Vagina (tissue), 2 donors: ENCODE measurements at regions not wholly inside any gene's neighbourhood (a gene's known extent, or its start where the extent isn't known, plus 50 kb on each side); places are given as distances from the start of the nearest gene placed in this dataset.

ENCODE experiments used
- DNase-seq, 2 donors: peaks; one replicate each; pipeline ENCODE4 v3.0.0-alpha.2; 2017; ENCODE audit errors: extremely low spot score in 2 of 2
- H3K27ac ChIP-seq: fragments of 200-600 bp; sonication (generic); one replicate; pipeline ENCODE4 v1.5.1; 2019
- H3K27me3 ChIP-seq: fragments of 200-600 bp; sonication (generic); one replicate; pipeline ENCODE4 v1.5.1; 2019
- H3K36me3 ChIP-seq, 2 donors: fragments of 200-600 bp; sonication (generic); one replicate each; pipeline ENCODE4 v1.5.1; 2017 to 2019
- H3K4me1 ChIP-seq: fragments of 200-600 bp; sonication (generic); one replicate; pipeline ENCODE4 v1.5.1; 2019
- H3K4me3 ChIP-seq, 2 donors: fragments of 200-600 bp; sonication (generic); 1 replicate in 1 of 2; 2 replicates in 1 of 2; pipeline ENCODE4 v1.5.1; 2016 to 2019
- H3K9me3 ChIP-seq: fragments of 200-600 bp; sonication (generic); one replicate; pipeline ENCODE4 v1.5.1; 2019
- POLR2A ChIP-seq, 2 donors: fragments of 450-650 bp; IDR thresholded peaks; one replicate each; pipeline ENCODE4 v1.6.1; 2017; ENCODE audit warnings: antibody characterized with exemption in 2 of 2, mild to moderate bottlenecking in 2 of 2, moderate library complexity in 2 of 2
- POLR2AphosphoS5 ChIP-seq, 2 donors: sonication (generic); formaldehyde crosslinking; IDR thresholded peaks; one replicate each; pipeline ENCODE4 v1.9.0; 2017; ENCODE audit warnings: antibody characterized with exemption in 2 of 2, mild to moderate bottlenecking in 2 of 2, low read depth in 1 of 2; ENCODE audit not compliant: insufficient read depth in 1 of 2
- intact Hi-C: fragments of 100-400 bp; cut with DNase I; formaldehyde crosslinking; loops from one replicate; pipeline ENCODE4 v1.15.1; 2023
- TF ChIP-seq, protein P1 (sequence below), 3 experiments: fragments of 450-650 bp in 2 of 3; fragments of 200-600 bp in 1 of 3; sonication (generic) in 1 of 3; IDR thresholded peaks; one replicate each; pipeline ENCODE4 v1.5.1; 2017 to 2019; ENCODE audit warnings: antibody characterized with exemption in 3 of 3, mild to moderate bottlenecking in 2 of 3, moderate library complexity in 2 of 3

DNA sequence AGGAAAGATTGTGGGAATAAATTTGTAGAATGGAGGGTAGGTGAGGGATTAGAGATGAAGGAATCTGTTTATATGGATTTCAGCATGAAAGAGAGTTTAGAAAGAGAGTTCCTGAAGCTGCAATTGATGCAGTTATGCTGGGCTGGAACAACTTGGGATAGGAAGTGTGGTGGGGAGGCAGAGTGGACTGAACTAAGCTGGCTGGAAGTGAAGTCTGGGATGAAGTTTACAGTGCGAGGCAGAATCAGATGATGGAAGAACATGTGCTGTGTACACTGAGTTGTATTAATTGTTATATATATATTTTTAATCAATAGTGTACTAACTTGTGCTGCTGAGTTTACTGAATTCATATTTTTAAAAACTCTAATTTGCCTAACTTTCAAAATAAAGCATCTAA lies 461.9 kb downstream of the SPRY1 start:
- peaks cover 5% of the 10 kb centered on the region for H3K4me1 ChIP-seq
- no peak for DNase-seq
- TF ChIP-seq, protein P1, sequence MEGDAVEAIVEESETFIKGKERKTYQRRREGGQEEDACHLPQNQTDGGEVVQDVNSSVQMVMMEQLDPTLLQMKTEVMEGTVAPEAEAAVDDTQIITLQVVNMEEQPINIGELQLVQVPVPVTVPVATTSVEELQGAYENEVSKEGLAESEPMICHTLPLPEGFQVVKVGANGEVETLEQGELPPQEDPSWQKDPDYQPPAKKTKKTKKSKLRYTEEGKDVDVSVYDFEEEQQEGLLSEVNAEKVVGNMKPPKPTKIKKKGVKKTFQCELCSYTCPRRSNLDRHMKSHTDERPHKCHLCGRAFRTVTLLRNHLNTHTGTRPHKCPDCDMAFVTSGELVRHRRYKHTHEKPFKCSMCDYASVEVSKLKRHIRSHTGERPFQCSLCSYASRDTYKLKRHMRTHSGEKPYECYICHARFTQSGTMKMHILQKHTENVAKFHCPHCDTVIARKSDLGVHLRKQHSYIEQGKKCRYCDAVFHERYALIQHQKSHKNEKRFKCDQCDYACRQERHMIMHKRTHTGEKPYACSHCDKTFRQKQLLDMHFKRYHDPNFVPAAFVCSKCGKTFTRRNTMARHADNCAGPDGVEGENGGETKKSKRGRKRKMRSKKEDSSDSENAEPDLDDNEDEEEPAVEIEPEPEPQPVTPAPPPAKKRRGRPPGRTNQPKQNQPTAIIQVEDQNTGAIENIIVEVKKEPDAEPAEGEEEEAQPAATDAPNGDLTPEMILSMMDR (IDR thresholded peaks at IDR 0.05), result no peak
- TF ChIP-seq POLR2A (IDR thresholded peaks at IDR 0.05), result no peak
- H3K27ac ChIP-seq, result no peak overlapping the region
- no peaks in the 10 kb centered on the region for H3K9me3 ChIP-seq
- no peaks in the 10 kb centered on the region for H3K36me3 ChIP-seq
- no peak overlapping the region for H3K4me3 ChIP-seq
- no peaks in the 10 kb centered on the region for H3K27me3 ChIP-seq
- intact Hi-C loops, result no loop called here

- intact Hi-C loops, result no loop called here
- no peak for DNase-seq
- no peak overlapping the region for H3K27ac ChIP-seq
- no peaks in the 10 kb centered on the region for H3K36me3 ChIP-seq
- H3K4me3 ChIP-seq, result no peak overlapping the region
- TF ChIP-seq POLR2A (IDR thresholded peaks at IDR 0.05) (no peak), POLR2AphosphoS5 (IDR thresholded peaks at IDR 0.05; ENCODE audit: insufficient read depth in 1 of 2, low read depth in 1 of 2) (no peak)
- TF ChIP-seq, protein P1 (IDR thresholded peaks at IDR 0.05), result no peak
- H3K9me3 ChIP-seq, result no peaks in the 10 kb centered on the region
- H3K4me1 ChIP-seq, result no peaks in the 10 kb centered on the region
- no peaks in the 10 kb centered on the region for H3K27me3 ChIP-seq
Observed at GRCh38 chr4:123862812-123863211, 466.2 kb downstream of the SPRY1 start.

GRCh38 chr4:123866796-123867195 lies 470.2 kb downstream of the SPRY1 start:
- TF ChIP-seq, protein P1 (IDR thresholded peaks at IDR 0.05), result no peak
- TF ChIP-seq POLR2A (IDR thresholded peaks at IDR 0.05) (no peak), POLR2AphosphoS5 (IDR thresholded peaks at IDR 0.05; ENCODE audit: insufficient read depth in 1 of 2, low read depth in 1 of 2) (no peak)
- Histone ChIP-seq H3K36me3 (no peaks in the 10 kb centered on the region), H3K27ac (no peak overlapping the region), H3K4me1 (no peaks in the 10 kb centered on the region), H3K9me3 (no peaks in the 10 kb centered on the region), H3K27me3 (no peaks in the 10 kb centered on the region), H3K4me3 (no peak overlapping the region)
- intact Hi-C loops, result no loop called here
- DNase-seq, result no peak

GRCh38 chr4:123867910-123868587 lies 471.5 kb downstream of the SPRY1 start:
- TF ChIP-seq, protein P1 (IDR thresholded peaks at IDR 0.05), result no peak
- TF ChIP-seq POLR2A (IDR thresholded peaks at IDR 0.05) (no peak), POLR2AphosphoS5 (IDR thresholded peaks at IDR 0.05; ENCODE audit: insufficient read depth in 1 of 2, low read depth in 1 of 2) (no peak)
- Histone ChIP-seq H3K36me3 (no peaks in the 10 kb centered on the region), H3K4me3 (no peak overlapping the region), H3K27me3 (no peaks in the 10 kb centered on the region), H3K4me1 (no peaks in the 10 kb centered on the region), H3K27ac (no peak overlapping the region), H3K9me3 (no peaks in the 10 kb centered on the region)
- intact Hi-C loops, result no loop called here
- DNase-seq, result no peak

DNA sequence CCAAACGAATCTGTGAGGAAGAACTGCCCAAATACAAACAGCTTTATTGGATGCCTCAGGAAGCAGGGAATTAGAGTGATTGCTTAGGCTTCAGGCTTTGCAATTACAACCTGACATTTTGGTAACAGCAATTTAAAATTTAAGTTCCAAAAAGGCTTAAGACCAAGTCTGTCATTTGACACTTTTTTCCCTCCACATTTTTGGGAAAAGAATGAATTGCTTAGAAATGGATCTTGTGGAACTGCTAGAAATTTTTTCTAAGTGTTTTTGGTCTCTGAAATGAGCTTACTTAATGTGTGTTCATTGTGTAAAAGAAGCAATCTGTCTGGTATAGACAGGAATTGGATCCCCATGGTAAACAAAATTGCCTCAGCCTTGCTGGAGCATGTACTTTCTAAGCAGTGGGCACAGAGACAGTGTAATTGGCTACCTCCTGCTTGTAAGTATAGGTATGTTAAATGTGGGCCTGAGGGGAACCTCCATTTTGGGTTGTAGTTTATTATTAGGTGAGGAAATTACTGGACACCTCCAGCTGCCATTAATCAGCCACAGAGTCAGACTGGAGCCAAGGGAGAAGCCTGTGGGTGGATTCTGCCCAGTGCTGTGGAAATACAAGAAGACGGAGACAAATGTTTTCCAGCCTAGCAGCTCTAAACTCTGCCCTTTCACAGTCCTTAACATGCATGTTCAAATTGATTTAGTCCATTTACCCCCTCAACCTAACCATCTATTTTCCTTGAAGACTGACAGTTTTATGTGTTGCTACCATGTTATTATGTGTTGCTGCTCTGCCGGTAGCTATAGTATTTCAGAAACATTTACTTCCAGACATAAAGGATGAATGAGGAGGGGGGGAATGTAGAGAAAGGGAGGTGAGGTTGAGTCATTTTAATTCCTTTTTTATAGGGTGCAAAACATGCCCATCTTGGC lies 473.0 kb downstream of the SPRY1 start:
- no peaks in the 10 kb centered on the region for H3K9me3 ChIP-seq
- no peak for TF ChIP-seq POLR2A (IDR thresholded peaks at IDR 0.05)
- DNase-seq, result no peak
- H3K4me3 ChIP-seq, result no peak overlapping the region
- H3K4me1 ChIP-seq, result no peaks in the 10 kb centered on the region
- H3K27ac ChIP-seq, result no peak overlapping the region
- no peaks in the 10 kb centered on the region for H3K27me3 ChIP-seq
- intact Hi-C loops, result no loop called here
- H3K36me3 ChIP-seq, result no peaks in the 10 kb centered on the region
